Neural progenitor cell (in vitro differentiated cells): ENCODE measurements at regions not wholly inside any gene's neighbourhood (a gene's known extent, or its start where the extent isn't known, plus 50 kb on each side); places are given as distances from the start of the nearest gene placed in this dataset.
A peak's percentile ranks its signal among the peaks of the same experiment; 100 is the strongest.

Experiments used
- DNase-seq: peaks from one replicate; pipeline ENCODE4 v3.0.0-alpha.2; 2016; ENCODE audit warnings: low spot score
- H2AFZ ChIP-seq: fragments of 200-600 bp; sonication (generic); replicated peaks from 2 replicates; pipeline ENCODE4 v1.6.1; 2016; ENCODE audit warnings: antibody characterized with exemption
- H3F3A ChIP-seq: fragments of 200-600 bp; sonication (generic); 2 replicates; pipeline ENCODE4 v1.6.1; 2016; ENCODE audit warnings: antibody characterized with exemption, low read depth
- H3K27ac ChIP-seq: fragments of 200-600 bp; sonication (generic); 2 replicates; pipeline ENCODE4 v1.5.1; 2016; ENCODE audit warnings: mild to moderate bottlenecking
- H3K27me3 ChIP-seq: fragments of 200-600 bp; sonication (generic); 2 replicates; pipeline ENCODE4 v1.6.1; 2016; ENCODE audit warnings: mild to moderate bottlenecking, moderate library complexity
- H3K36me3 ChIP-seq: fragments of 200-600 bp; sonication (generic); 2 replicates; pipeline ENCODE4 v1.5.1; 2016
- H3K4me1 ChIP-seq: fragments of 200-600 bp; sonication (generic); 2 replicates; pipeline ENCODE4 v1.6.1; 2016; ENCODE audit warnings: mixed run types
- H3K4me2 ChIP-seq: fragments of 200-600 bp; sonication (generic); 2 replicates; pipeline ENCODE4 v1.6.1; 2016
- H3K4me3 ChIP-seq: fragments of 200-600 bp; sonication (generic); 2 replicates; pipeline ENCODE4 v1.5.1; 2016
- H3K79me2 ChIP-seq: fragments of 200-600 bp; sonication (generic); 2 replicates; pipeline ENCODE4 v1.6.1; 2016; ENCODE audit warnings: low read depth
- H3K9ac ChIP-seq: fragments of 200-600 bp; sonication (generic); 2 replicates; pipeline ENCODE4 v1.6.1; 2016
- H3K9me3 ChIP-seq: fragments of 200-600 bp; sonication (generic); 2 replicates; pipeline ENCODE4 v1.5.1; 2016; ENCODE audit warnings: low read depth
- H4K20me1 ChIP-seq: fragments of 200-600 bp; sonication (generic); 2 replicates; pipeline ENCODE4 v1.6.1; 2016; ENCODE audit warnings: low read depth
- H3K27ac Mint-ChIP-seq: 3 replicates; pipeline ENCODE4 v1.8.0; 2021; ENCODE audit warnings: mixed read lengths
- H3K27me3 Mint-ChIP-seq: 2 replicates; pipeline ENCODE4 v1.8.0; 2022; ENCODE audit warnings: low read depth, mild to moderate bottlenecking, inconsistent platforms, moderate library complexity, mixed read lengths; ENCODE audit not compliant: insufficient read depth
- H3K36me3 Mint-ChIP-seq: 3 replicates; pipeline ENCODE4 v1.8.0; 2021; ENCODE audit warnings: mixed read lengths
- H3K4me1 Mint-ChIP-seq: 3 replicates; pipeline ENCODE4 v1.8.0; 2021; ENCODE audit warnings: mixed read lengths
- H3K4me3 Mint-ChIP-seq: 3 replicates; pipeline ENCODE4 v1.8.0; 2021; ENCODE audit warnings: mild to moderate bottlenecking, moderate library complexity, mixed read lengths
- H3K9me3 Mint-ChIP-seq: 3 replicates; pipeline ENCODE4 v1.8.0; 2020; ENCODE audit warnings: mixed read lengths
- EZH2 ChIP-seq: fragments of 200-600 bp; sonication (generic); IDR thresholded peaks from 2 replicates; pipeline ENCODE4 v1.6.1; 2017; ENCODE audit warnings: antibody characterized with exemption, mild to moderate bottlenecking, moderate library complexity
- EZH2phosphoT487 ChIP-seq: fragments of 200-600 bp; sonication (generic); IDR thresholded peaks from 2 replicates; pipeline ENCODE4 v1.6.1; 2017; ENCODE audit warnings: antibody characterized with exemption
- TF ChIP-seq, protein P1 (sequence below): fragments of 200-600 bp; sonication (generic); IDR thresholded peaks from 2 replicates; pipeline ENCODE4 v1.5.1; 2017; ENCODE audit warnings: antibody characterized with exemption, mild to moderate bottlenecking

DNA sequence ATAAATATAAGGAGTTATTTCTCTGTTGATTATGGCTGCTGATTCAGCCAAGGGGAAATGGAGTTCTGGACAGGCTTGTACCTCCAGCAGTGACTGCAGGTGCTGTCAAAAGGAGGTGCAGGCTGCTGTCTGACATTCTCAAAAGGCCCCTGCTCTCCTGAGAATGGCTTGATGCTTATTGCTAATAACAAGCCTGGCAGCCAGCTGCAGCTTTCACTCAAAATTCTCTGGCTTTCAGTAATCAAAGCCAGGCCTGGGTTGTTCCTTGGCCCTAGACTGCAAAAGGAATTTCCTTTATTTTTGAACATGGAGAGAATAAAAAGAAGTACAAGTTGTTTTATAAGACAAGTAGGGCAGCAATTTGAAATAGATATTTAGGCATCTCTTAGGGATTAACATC lies 575.9 kb downstream of the MID1IP1 start:
- H3K4me1 Mint-ChIP-seq = peaks cover 13% of the 10 kb centered on the region
- no peaks in the 10 kb centered on the region for H3K36me3 ChIP-seq
- no peaks in the 10 kb centered on the region for H3K4me1 ChIP-seq
- no peaks in the 10 kb centered on the region for H3K9me3 Mint-ChIP-seq
- no peak overlapping the region for H3K9ac ChIP-seq
- no peak overlapping the region for H3K4me3 Mint-ChIP-seq
- no peak overlapping the region for H3K27ac ChIP-seq
- H3F3A ChIP-seq = no peaks in the 10 kb centered on the region
- no peaks in the 10 kb centered on the region for H3K27me3 Mint-ChIP-seq
- H3K27me3 ChIP-seq = no peaks in the 10 kb centered on the region
- no peaks in the 10 kb centered on the region for H3K79me2 ChIP-seq
- H3K9me3 ChIP-seq = no peaks in the 10 kb centered on the region
- no peak overlapping the region for H3K4me3 ChIP-seq
- no peaks in the 10 kb centered on the region for H3K36me3 Mint-ChIP-seq
- no peaks in the 10 kb centered on the region for H4K20me1 ChIP-seq
- no peak overlapping the region for H3K27ac Mint-ChIP-seq
- no peak for DNase-seq
- no peak overlapping the region for H3K4me2 ChIP-seq
- TF ChIP-seq, protein P1, sequence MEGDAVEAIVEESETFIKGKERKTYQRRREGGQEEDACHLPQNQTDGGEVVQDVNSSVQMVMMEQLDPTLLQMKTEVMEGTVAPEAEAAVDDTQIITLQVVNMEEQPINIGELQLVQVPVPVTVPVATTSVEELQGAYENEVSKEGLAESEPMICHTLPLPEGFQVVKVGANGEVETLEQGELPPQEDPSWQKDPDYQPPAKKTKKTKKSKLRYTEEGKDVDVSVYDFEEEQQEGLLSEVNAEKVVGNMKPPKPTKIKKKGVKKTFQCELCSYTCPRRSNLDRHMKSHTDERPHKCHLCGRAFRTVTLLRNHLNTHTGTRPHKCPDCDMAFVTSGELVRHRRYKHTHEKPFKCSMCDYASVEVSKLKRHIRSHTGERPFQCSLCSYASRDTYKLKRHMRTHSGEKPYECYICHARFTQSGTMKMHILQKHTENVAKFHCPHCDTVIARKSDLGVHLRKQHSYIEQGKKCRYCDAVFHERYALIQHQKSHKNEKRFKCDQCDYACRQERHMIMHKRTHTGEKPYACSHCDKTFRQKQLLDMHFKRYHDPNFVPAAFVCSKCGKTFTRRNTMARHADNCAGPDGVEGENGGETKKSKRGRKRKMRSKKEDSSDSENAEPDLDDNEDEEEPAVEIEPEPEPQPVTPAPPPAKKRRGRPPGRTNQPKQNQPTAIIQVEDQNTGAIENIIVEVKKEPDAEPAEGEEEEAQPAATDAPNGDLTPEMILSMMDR = no peak
- TF ChIP-seq EZH2 (no peak), EZH2phosphoT487 (no peak)
- H2AFZ ChIP-seq = no peak overlapping the region

DNA sequence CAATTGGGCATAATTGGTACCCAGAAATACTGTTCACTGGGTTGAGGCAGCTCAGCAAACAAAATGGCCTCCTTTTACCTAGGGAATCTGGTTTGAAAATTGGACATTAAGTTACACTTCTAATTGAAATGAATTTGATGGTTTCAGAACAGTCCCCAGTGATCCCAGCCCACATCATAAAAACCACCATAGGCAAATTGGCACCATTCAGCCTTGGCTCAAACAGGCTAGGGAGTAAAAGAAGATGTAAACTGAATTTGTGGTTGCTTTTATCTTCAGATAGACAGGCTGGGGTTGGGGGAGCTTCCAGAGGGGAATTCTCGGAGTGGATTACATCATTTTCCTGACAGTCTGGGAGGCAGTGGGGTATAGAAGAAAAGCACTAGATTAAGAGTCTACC lies 576.5 kb downstream of the MID1IP1 start:
- H3K4me2 ChIP-seq = no peak overlapping the region
- no peak overlapping the region for H3K27ac ChIP-seq
- no peak overlapping the region for H2AFZ ChIP-seq
- H3K9ac ChIP-seq = no peak overlapping the region
- no peak overlapping the region for H3K4me3 Mint-ChIP-seq
- no peaks in the 10 kb centered on the region for H3K27me3 ChIP-seq
- H3F3A ChIP-seq = no peaks in the 10 kb centered on the region
- TF ChIP-seq, protein P1 = no peak
- TF ChIP-seq EZH2phosphoT487 (no peak), EZH2 (no peak)
- no peak for DNase-seq
- no peak overlapping the region for H3K27ac Mint-ChIP-seq
- no peaks in the 10 kb centered on the region for H3K79me2 ChIP-seq
- no peaks in the 10 kb centered on the region for H3K4me1 ChIP-seq
- H3K9me3 Mint-ChIP-seq = no peaks in the 10 kb centered on the region
- H3K36me3 ChIP-seq = no peaks in the 10 kb centered on the region
- peaks cover 13% of the 10 kb centered on the region for H3K4me1 Mint-ChIP-seq
- no peaks in the 10 kb centered on the region for H3K9me3 ChIP-seq
- H3K36me3 Mint-ChIP-seq = no peaks in the 10 kb centered on the region
- no peak overlapping the region for H3K4me3 ChIP-seq
- H3K27me3 Mint-ChIP-seq = no peaks in the 10 kb centered on the region
- no peaks in the 10 kb centered on the region for H4K20me1 ChIP-seq

DNA sequence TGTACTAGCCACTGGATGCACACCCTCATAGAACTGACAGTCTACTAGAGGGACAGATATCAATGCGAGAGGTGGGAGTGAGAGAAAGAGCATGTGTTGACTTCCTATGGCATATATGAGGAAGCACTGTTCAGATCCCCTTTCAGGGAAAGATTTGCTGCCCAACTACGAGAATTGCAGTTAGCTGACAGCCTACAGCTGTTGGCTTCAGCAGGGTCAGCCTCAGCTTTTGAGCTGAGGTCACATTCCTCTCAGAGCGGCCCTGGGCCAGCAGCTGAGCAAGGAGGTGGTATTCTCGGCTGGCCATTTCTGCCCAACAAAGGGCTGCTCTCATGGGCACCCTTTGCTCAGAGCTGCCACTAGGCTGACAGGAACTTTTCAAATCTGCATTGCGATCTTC lies 580.2 kb downstream of the MID1IP1 start:
- Histone ChIP-seq H3K36me3 (no peaks in the 10 kb centered on the region), H3K79me2 (no peaks in the 10 kb centered on the region), H3K9ac (no peak overlapping the region), H3F3A (no peaks in the 10 kb centered on the region), H4K20me1 (no peaks in the 10 kb centered on the region), H2AFZ (no peak overlapping the region), H3K9me3 (no peaks in the 10 kb centered on the region), H3K27me3 (no peaks in the 10 kb centered on the region), H3K27ac (no peak overlapping the region), H3K4me3 (no peak overlapping the region), H3K4me2 (no peak overlapping the region), H3K4me1 (no peaks in the 10 kb centered on the region)
- Mint-ChIP-seq H3K9me3 (no peaks in the 10 kb centered on the region), H3K4me3 (no peak overlapping the region), H3K36me3 (no peaks in the 10 kb centered on the region), H3K4me1 (peaks cover 12% of the 10 kb centered on the region), H3K27me3 (peaks cover 5% of the 10 kb centered on the region), H3K27ac (no peak overlapping the region)
- TF ChIP-seq, protein P1 = no peak
- no peak for TF ChIP-seq EZH2phosphoT487
- peak; percentile 44 for DNase-seq

DNA sequence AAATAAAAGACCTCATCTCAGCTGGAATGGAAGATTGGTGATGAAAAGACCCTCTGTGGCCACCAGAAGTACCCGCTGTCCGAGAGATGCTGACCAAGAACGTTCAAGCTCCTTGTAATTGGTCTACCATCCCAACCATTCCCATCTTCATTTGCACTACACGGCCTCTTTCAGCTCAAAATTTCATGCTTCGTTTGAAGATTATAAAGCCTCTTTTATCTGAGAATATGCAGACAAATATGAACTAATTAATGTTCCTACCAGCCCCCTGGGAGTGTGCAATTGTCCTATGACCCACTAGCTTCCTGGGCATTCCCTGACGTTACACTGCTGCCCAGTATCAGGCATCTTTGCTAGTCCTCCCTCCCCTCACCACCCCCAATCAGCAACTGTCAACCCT lies 583.7 kb downstream of the MID1IP1 start:
- H3K4me3 Mint-ChIP-seq = no peak overlapping the region
- no peaks in the 10 kb centered on the region for H3K36me3 Mint-ChIP-seq
- Histone ChIP-seq H3K9ac (no peak overlapping the region), H3F3A (no peaks in the 10 kb centered on the region), H2AFZ (no peak overlapping the region), H4K20me1 (no peaks in the 10 kb centered on the region), H3K36me3 (no peaks in the 10 kb centered on the region), H3K9me3 (no peaks in the 10 kb centered on the region), H3K79me2 (no peaks in the 10 kb centered on the region), H3K27me3 (no peaks in the 10 kb centered on the region), H3K4me1 (no peaks in the 10 kb centered on the region), H3K4me3 (no peak overlapping the region), H3K4me2 (no peak overlapping the region), H3K27ac (no peak overlapping the region)
- no peak for DNase-seq
- H3K27ac Mint-ChIP-seq = no peak overlapping the region
- TF ChIP-seq, protein P1 = no peak
- TF ChIP-seq EZH2phosphoT487 = no peak
- TF ChIP-seq EZH2 = no peak
- H3K9me3 Mint-ChIP-seq = peaks cover 3% of the 10 kb centered on the region
- H3K27me3 Mint-ChIP-seq = peaks cover 8% of the 10 kb centered on the region
- peaks cover 7% of the 10 kb centered on the region for H3K4me1 Mint-ChIP-seq
